Neuronal stem cell (in vitro differentiated cells): ENCODE measurements at regions not wholly inside any gene's neighbourhood (a gene's known extent, or its start where the extent isn't known, plus 50 kb on each side); places are given as distances from the start of the nearest gene placed in this dataset.

Experiments used
- DNase-seq: peaks from one replicate; pipeline ENCODE4 v3.0.0-alpha.2; 2013; ENCODE audit warnings: low spot score
- H2AFZ ChIP-seq: one replicate; pipeline ENCODE4 v1.6.1; 2013; ENCODE audit warnings: mild to moderate bottlenecking, low read length, inconsistent platforms
- H2AK5ac ChIP-seq: 2 replicates; pipeline ENCODE4 v1.6.1; 2013; ENCODE audit warnings: low read depth, mild to moderate bottlenecking, inconsistent platforms, low read length, moderate library complexity, mixed read lengths
- H2BK120ac ChIP-seq: 2 replicates; pipeline ENCODE4 v1.6.1; 2013; ENCODE audit warnings: low read depth, mild to moderate bottlenecking, inconsistent platforms, low read length, moderate library complexity, mixed read lengths
- H2BK12ac ChIP-seq: one replicate; pipeline ENCODE4 v1.6.1; 2013; ENCODE audit warnings: low read length, inconsistent platforms
- H2BK15ac ChIP-seq: 2 replicates; pipeline ENCODE4 v1.6.1; 2013; ENCODE audit warnings: mild to moderate bottlenecking, low read length, inconsistent platforms, mixed read lengths
- H2BK5ac ChIP-seq: one replicate; pipeline ENCODE4 v1.6.1; 2013; ENCODE audit warnings: inconsistent platforms, mild to moderate bottlenecking, low read length, moderate library complexity
- H3K14ac ChIP-seq: one replicate; pipeline ENCODE4 v1.6.1; 2013; ENCODE audit warnings: low read length, inconsistent platforms
- H3K18ac ChIP-seq: 2 replicates; pipeline ENCODE4 v1.6.1; 2013; ENCODE audit warnings: low read length, inconsistent platforms
- H3K23ac ChIP-seq: 2 replicates; pipeline ENCODE4 v1.6.1; 2013; ENCODE audit warnings: low read depth, mild to moderate bottlenecking, mixed read lengths, low read length, inconsistent platforms; ENCODE audit not compliant: poor library complexity
- H3K27ac ChIP-seq: replicated peaks from 3 replicates; pipeline ENCODE4 v1.5.1; 2013; ENCODE audit warnings: low read length, inconsistent platforms
- H3K27me3 ChIP-seq, 3 experiments: 2 replicates each; pipeline ENCODE4 v1.6.1; 2013; ENCODE audit warnings: low read length in 3 of 3, mild to moderate bottlenecking in 2 of 3, inconsistent platforms in 1 of 3, low read depth in 1 of 3, mixed read lengths in 1 of 3, moderate library complexity in 1 of 3; ENCODE audit not compliant: control insufficient read depth in 3 of 3, insufficient read depth in 3 of 3
- H3K36me3 ChIP-seq, 2 donors: replicated peaks in 1 of 2; 2 replicates each; pipeline ENCODE4 v1.6.1; 2013; ENCODE audit warnings: low read length in 2 of 2; ENCODE audit not compliant: control insufficient read depth in 2 of 2, insufficient read depth in 2 of 2
- H3K4ac ChIP-seq: 2 replicates; pipeline ENCODE4 v1.6.1; 2013; ENCODE audit warnings: inconsistent platforms, mild to moderate bottlenecking, low read length, moderate library complexity
- H3K4me1 ChIP-seq, 2 donors: 1 replicate in 1 of 2; 2 replicates in 1 of 2; pipeline ENCODE4 v1.6.1; 2013; ENCODE audit warnings: low read length in 2 of 2, low read depth in 1 of 2; ENCODE audit not compliant: control insufficient read depth in 2 of 2, insufficient read depth in 1 of 2
- H3K4me2 ChIP-seq: one replicate; pipeline ENCODE4 v1.6.1; 2013; ENCODE audit warnings: mild to moderate bottlenecking, low read length, inconsistent platforms; ENCODE audit not compliant: insufficient read depth, poor library complexity, severe bottlenecking
- H3K4me3 ChIP-seq, 2 donors: 2 replicates each; pipeline ENCODE4 v1.5.1; 2013; ENCODE audit warnings: low read length in 2 of 2, mild to moderate bottlenecking in 2 of 2, inconsistent platforms in 1 of 2, moderate library complexity in 1 of 2
- H3K79me1 ChIP-seq: one replicate; pipeline ENCODE4 v1.6.1; 2013; ENCODE audit warnings: low read depth, mild to moderate bottlenecking, inconsistent platforms, low read length, moderate library complexity
- H3K9ac ChIP-seq: one replicate; pipeline ENCODE4 v1.6.1; 2013; ENCODE audit warnings: mild to moderate bottlenecking, low read depth, low read length, inconsistent platforms; ENCODE audit not compliant: poor library complexity
- H3K9me3 ChIP-seq, 2 donors: replicated peaks in 1 of 2; 2 replicates each; pipeline versions ENCODE3 to v1.6.1; 2013; ENCODE audit warnings: low read length in 2 of 2, mild to moderate bottlenecking in 2 of 2, inconsistent platforms in 1 of 2, low read depth in 1 of 2, mixed read lengths in 1 of 2, moderate library complexity in 1 of 2; ENCODE audit not compliant: control insufficient read depth in 2 of 2, insufficient read depth in 1 of 2
- H4K8ac ChIP-seq: one replicate; pipeline ENCODE4 v1.6.1; 2013; ENCODE audit warnings: low read depth, mild to moderate bottlenecking, inconsistent platforms, low read length, moderate library complexity
- H4K91ac ChIP-seq: one replicate; pipeline ENCODE4 v1.6.1; 2013; ENCODE audit warnings: low read length, low read depth, mild to moderate bottlenecking, inconsistent platforms; ENCODE audit not compliant: poor library complexity
- WGBS, 2 donors: extraction: QIAGEN DNeasy Blood & Tissue Kit; methylation state at CpG; one replicate each; pipeline ENCODE4 v1.1.7; 2013; ENCODE audit warnings: missing lambda C conversion rate in 2 of 2, mixed read lengths in 1 of 2; ENCODE audit not compliant: insufficient read length in 2 of 2, insufficient replicate concordance in 1 of 2; ENCODE audit errors: extremely low coverage in 2 of 2; 5-methylcytosine and 5-hydroxymethylcytosine counted together

- H3K27ac ChIP-seq = no peak overlapping the region
- H3K23ac ChIP-seq = no peak overlapping the region
- no peak overlapping the region for H2AFZ ChIP-seq
- H2BK5ac ChIP-seq = no peak overlapping the region
- DNase-seq = no peak
- no peak overlapping the region for H3K4me2 ChIP-seq
- no peak overlapping the region for H4K91ac ChIP-seq
- peaks cover 0 to 6% of the 10 kb centered on the region in 2 donors for H3K9me3 ChIP-seq
- H3K4ac ChIP-seq = no peak overlapping the region
- H2BK120ac ChIP-seq = no peak overlapping the region
- no peaks in the 10 kb centered on the region for H3K79me1 ChIP-seq
- no peaks in the 10 kb centered on the region for H3K36me3 ChIP-seq
- H4K8ac ChIP-seq = no peak overlapping the region
- no peak overlapping the region for H2AK5ac ChIP-seq
- H3K4me3 ChIP-seq = no peak overlapping the region
- H3K18ac ChIP-seq = no peak overlapping the region
- no peaks in the 10 kb centered on the region for H3K27me3 ChIP-seq
- H2BK12ac ChIP-seq = no peak overlapping the region
- H2BK15ac ChIP-seq = no peak overlapping the region
- WGBS, 2 donors = no CpG with 5 or more reads among the region's 1 CpG
- H3K14ac ChIP-seq = no peak overlapping the region
- H3K9ac ChIP-seq = no peak overlapping the region
- H3K4me1 ChIP-seq = no peaks in the 10 kb centered on the region
Measured at GRCh38 chr3:162192340-162193029, 695.9 kb downstream of the OTOL1 start.

- Histone ChIP-seq H3K27ac (no peak overlapping the region), H2AFZ (no peak overlapping the region), H2BK15ac (no peak overlapping the region), H3K27me3 (no peaks in the 10 kb centered on the region), H2BK5ac (no peak overlapping the region), H2AK5ac (no peak overlapping the region), H3K18ac (no peak overlapping the region), H3K9ac (no peak overlapping the region), H2BK120ac (no peak overlapping the region), H3K14ac (no peak overlapping the region), H3K4ac (no peak overlapping the region), H3K4me2 (no peak overlapping the region), H3K9me3 (peaks cover 0 to 6% of the 10 kb centered on the region in 2 donors), H3K4me1 (no peaks in the 10 kb centered on the region), H3K79me1 (no peaks in the 10 kb centered on the region), H3K4me3 (no peak overlapping the region), H2BK12ac (no peak overlapping the region), H3K23ac (no peak overlapping the region), H4K91ac (no peak overlapping the region), H3K36me3 (no peaks in the 10 kb centered on the region), H4K8ac (no peak overlapping the region)
- DNase-seq = no peak
- WGBS, 2 donors = no CpG with 5 or more reads among the region's 4 CpGs
Measured at GRCh38 chr3:162193148-162194095, 696.8 kb downstream of the OTOL1 start.

DNA sequence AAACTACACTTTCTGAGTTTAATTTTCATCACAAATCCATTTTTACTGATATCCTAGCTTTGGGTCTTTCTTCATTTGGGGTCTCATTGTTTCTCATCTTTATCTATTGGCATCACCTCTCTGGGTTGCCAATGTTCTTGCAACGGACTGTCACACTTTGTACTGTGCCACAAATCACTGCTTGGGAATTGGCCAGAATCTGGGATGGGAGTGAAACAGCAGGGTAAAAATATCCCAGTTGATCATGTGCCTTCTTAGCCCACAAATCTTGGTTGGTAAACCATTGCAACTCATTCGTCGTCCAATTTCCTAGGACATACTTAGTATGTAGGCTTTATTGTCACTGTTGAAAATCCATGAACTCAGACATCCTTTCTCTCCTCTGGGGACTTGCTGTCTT lies 698.5 kb downstream of the OTOL1 start:
- no peak overlapping the region for H3K27ac ChIP-seq
- H2BK5ac ChIP-seq = no peak overlapping the region
- H2BK12ac ChIP-seq = no peak overlapping the region
- H2AFZ ChIP-seq = peak overlapping the region; percentile 25
- H3K23ac ChIP-seq = no peak overlapping the region
- no peaks in the 10 kb centered on the region for H3K27me3 ChIP-seq
- no peak for DNase-seq
- H3K9me3 ChIP-seq = peaks cover 0 to 6% of the 10 kb centered on the region in 2 donors
- H3K4me1 ChIP-seq = no peaks in the 10 kb centered on the region
- H3K79me1 ChIP-seq = no peaks in the 10 kb centered on the region
- H3K14ac ChIP-seq = no peak overlapping the region
- no peaks in the 10 kb centered on the region for H3K36me3 ChIP-seq
- H3K4ac ChIP-seq = no peak overlapping the region
- no peak overlapping the region for H3K9ac ChIP-seq
- H3K18ac ChIP-seq = no peak overlapping the region
- H2BK15ac ChIP-seq = no peak overlapping the region
- no peak overlapping the region for H4K91ac ChIP-seq
- no peak overlapping the region for H2BK120ac ChIP-seq
- H3K4me3 ChIP-seq = no peak overlapping the region
- no peak overlapping the region for H3K4me2 ChIP-seq
- no peak overlapping the region for H2AK5ac ChIP-seq
- whole genome bisulfite sequencing, 2 donors = no CpG with 5 or more reads among the region's 3 CpGs
- H4K8ac ChIP-seq = no peak overlapping the region

DNA sequence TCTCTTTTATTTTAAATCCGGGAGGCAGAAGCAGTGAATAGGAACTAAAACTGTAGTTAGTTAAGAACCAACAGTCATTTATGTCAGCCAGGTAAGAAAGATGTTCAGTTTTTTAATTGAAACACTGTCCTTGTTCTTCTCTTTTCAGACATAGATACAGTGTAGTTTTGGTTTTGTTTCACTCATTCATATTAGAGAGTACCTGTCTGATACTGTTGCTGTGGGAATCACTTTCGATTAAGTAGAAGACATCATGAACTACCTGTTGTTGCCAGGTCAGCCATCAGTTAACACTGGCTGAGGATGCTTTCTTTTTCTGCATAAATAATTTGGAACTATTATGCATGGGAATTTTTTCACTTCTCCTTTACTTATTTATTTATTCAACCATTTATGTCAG lies 700.4 kb downstream of the OTOL1 start:
- no peak overlapping the region for H3K27ac ChIP-seq
- H3K36me3 ChIP-seq = no peaks in the 10 kb centered on the region
- H2BK12ac ChIP-seq = no peak overlapping the region
- no peaks in the 10 kb centered on the region for H3K4me1 ChIP-seq
- H3K9me3 ChIP-seq = no peaks in the 10 kb centered on the region
- H3K79me1 ChIP-seq = no peaks in the 10 kb centered on the region
- H3K23ac ChIP-seq = no peak overlapping the region
- no peak overlapping the region for H4K91ac ChIP-seq
- no peak overlapping the region for H3K14ac ChIP-seq
- no peak overlapping the region for H2BK15ac ChIP-seq
- H4K8ac ChIP-seq = no peak overlapping the region
- H3K4ac ChIP-seq = no peak overlapping the region
- no peak overlapping the region for H2BK120ac ChIP-seq
- H3K18ac ChIP-seq = no peak overlapping the region
- H2AFZ ChIP-seq = no peak overlapping the region
- no peak overlapping the region for H2BK5ac ChIP-seq
- H3K27me3 ChIP-seq = no peaks in the 10 kb centered on the region
- no peak overlapping the region for H3K4me3 ChIP-seq
- no peak overlapping the region for H3K9ac ChIP-seq
- no peak overlapping the region for H2AK5ac ChIP-seq
- no peak overlapping the region for H3K4me2 ChIP-seq
- WGBS, 2 donors = no CpG with 5 or more reads among the region's 2 CpGs
- no peak for DNase-seq
